Smooth muscle cell (in vitro differentiated cells): ENCODE measurements at regions not wholly inside any gene's neighbourhood (a gene's known extent, or its start where the extent isn't known, plus 50 kb on each side); places are given as distances from the start of the nearest gene placed in this dataset.

Experiments used
- DNase-seq: peaks from one replicate; lab custom pipeline; 2025; ENCODE audit not compliant: unreplicated experiment; lab: John Stamatoyannopoulos, UW
- H2AFZ ChIP-seq: fragments of 200-600 bp; sonication (generic); 2 replicates; pipeline ENCODE4 v1.6.0; 2016; ENCODE audit warnings: antibody characterized with exemption, low read depth, mild to moderate bottlenecking
- H3F3A ChIP-seq: fragments of 200-600 bp; sonication (generic); 2 replicates; pipeline ENCODE4 v1.6.0; 2017; ENCODE audit warnings: antibody characterized with exemption, low read depth
- H3K27ac ChIP-seq: fragments of 200-600 bp; sonication (generic); 2 replicates; pipeline ENCODE4 v1.5.1; 2016; ENCODE audit warnings: low read depth, mild to moderate bottlenecking
- H3K27me3 ChIP-seq: fragments of 200-600 bp; sonication (generic); 2 replicates; pipeline ENCODE4 v1.6.1; 2016; ENCODE audit warnings: low read depth, mild to moderate bottlenecking
- H3K36me3 ChIP-seq: fragments of 200-600 bp; sonication (generic); 2 replicates; pipeline ENCODE4 v1.5.1; 2016; ENCODE audit warnings: low read depth
- H3K4me1 ChIP-seq: fragments of 200-600 bp; sonication (generic); 2 replicates; pipeline ENCODE4 v1.5.1; 2016; ENCODE audit warnings: low read depth
- H3K4me2 ChIP-seq: fragments of 200-600 bp; sonication (generic); 2 replicates; pipeline ENCODE4 v1.6.0; 2016; ENCODE audit warnings: mild to moderate bottlenecking
- H3K4me3 ChIP-seq: fragments of 200-600 bp; sonication (generic); 2 replicates; pipeline ENCODE4 v1.5.1; 2016; ENCODE audit warnings: mild to moderate bottlenecking
- H3K79me2 ChIP-seq: fragments of 200-600 bp; sonication (generic); 2 replicates; pipeline ENCODE4 v1.6.0; 2016; ENCODE audit warnings: low read depth, mild to moderate bottlenecking
- H3K9ac ChIP-seq: fragments of 200-600 bp; sonication (generic); 2 replicates; pipeline ENCODE4 v1.6.0; 2016; ENCODE audit warnings: low read depth
- H3K9me3 ChIP-seq: fragments of 200-600 bp; sonication (generic); replicated peaks from 2 replicates; pipeline ENCODE4 v1.5.1; 2016; ENCODE audit warnings: low read depth
- H4K20me1 ChIP-seq: fragments of 200-600 bp; sonication (generic); 2 replicates; pipeline ENCODE4 v1.6.0; 2016; ENCODE audit warnings: low read depth
- WGBS: methylation state at CpG from one replicate; pipeline ENCODE4 v1.1.7; 2016; ENCODE audit warnings: low lambda C conversion rate; 5-methylcytosine and 5-hydroxymethylcytosine counted together
- TF ChIP-seq, protein P1 (sequence below): fragments of 200-600 bp; sonication (generic); IDR thresholded peaks from 2 replicates; pipeline ENCODE4 v1.5.1; 2017; ENCODE audit warnings: borderline replicate concordance, mild to moderate bottlenecking, antibody characterized with exemption; ENCODE audit not compliant: insufficient read depth, poor library complexity, severe bottlenecking

DNA sequence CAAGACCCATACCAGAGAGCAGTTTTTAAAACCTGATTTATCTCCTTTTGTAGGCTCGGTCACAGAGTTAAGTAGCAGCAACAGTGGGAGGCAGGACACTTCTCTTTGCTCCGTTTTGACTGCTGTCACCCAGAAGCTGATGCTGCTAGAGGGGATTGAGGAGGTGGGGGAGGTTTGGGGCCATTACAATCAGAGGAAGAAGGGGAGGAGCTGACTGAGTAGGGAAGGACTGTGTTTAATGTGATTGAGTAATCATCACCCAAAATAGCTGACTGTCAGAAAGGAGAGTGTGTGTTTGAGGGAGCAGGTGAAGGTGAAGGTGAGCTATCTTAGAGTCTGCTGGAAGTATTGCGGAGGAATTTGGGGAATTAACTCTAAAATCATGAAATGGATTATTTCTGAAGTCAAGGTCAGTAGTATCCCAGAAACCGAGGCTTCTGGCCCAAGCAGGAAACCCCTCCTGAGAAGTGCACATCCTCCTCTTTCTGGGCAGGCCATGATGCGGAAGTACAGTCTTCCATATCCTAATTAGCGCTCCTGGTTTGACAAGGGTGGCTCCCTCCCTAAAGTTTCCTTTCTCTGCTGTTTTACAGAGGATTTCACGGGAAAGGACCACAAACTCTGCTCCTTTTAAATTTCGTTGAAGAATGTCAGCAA is 214.9 kb downstream of the PLK2 start:
- no peak overlapping the region for H3K9ac ChIP-seq
- H3K9me3 ChIP-seq = no peaks in the 10 kb centered on the region
- H3K27me3 ChIP-seq = no peaks in the 10 kb centered on the region
- 79% methylated on average over 8 of the region's 8 CpGs for WGBS
- no peaks in the 10 kb centered on the region for H3K4me1 ChIP-seq
- DNase-seq = no peak
- H3F3A ChIP-seq = no peaks in the 10 kb centered on the region
- H3K36me3 ChIP-seq = no peaks in the 10 kb centered on the region
- no peak overlapping the region for H2AFZ ChIP-seq
- no peak overlapping the region for H3K4me2 ChIP-seq
- H3K4me3 ChIP-seq = no peak overlapping the region
- H4K20me1 ChIP-seq = no peaks in the 10 kb centered on the region
- no peak overlapping the region for H3K27ac ChIP-seq
- no peaks in the 10 kb centered on the region for H3K79me2 ChIP-seq
- TF ChIP-seq, protein P1, sequence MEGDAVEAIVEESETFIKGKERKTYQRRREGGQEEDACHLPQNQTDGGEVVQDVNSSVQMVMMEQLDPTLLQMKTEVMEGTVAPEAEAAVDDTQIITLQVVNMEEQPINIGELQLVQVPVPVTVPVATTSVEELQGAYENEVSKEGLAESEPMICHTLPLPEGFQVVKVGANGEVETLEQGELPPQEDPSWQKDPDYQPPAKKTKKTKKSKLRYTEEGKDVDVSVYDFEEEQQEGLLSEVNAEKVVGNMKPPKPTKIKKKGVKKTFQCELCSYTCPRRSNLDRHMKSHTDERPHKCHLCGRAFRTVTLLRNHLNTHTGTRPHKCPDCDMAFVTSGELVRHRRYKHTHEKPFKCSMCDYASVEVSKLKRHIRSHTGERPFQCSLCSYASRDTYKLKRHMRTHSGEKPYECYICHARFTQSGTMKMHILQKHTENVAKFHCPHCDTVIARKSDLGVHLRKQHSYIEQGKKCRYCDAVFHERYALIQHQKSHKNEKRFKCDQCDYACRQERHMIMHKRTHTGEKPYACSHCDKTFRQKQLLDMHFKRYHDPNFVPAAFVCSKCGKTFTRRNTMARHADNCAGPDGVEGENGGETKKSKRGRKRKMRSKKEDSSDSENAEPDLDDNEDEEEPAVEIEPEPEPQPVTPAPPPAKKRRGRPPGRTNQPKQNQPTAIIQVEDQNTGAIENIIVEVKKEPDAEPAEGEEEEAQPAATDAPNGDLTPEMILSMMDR = no peak

DNA sequence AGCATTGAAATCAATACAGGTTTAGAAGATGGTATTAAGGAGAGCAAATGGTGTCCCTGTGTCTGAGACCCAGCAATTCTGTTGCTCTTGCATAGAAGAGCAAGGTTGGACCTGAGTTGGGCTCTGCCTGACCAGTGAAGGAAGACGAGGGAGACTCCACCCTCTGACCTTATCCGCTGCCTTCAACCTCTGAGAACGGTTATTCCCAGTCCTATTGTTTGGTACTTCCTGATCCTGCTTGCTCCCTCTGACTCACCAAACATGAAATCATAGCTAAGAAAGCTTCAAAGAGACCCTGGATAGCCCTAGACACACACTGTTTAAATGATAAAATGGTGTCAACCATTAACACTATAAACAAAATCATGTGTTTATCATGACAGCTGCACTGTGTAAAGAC is 218.5 kb downstream of the PLK2 start:
- no peaks in the 10 kb centered on the region for H3K79me2 ChIP-seq
- 73% methylated on average over 3 of the region's 3 CpGs for WGBS
- no peak overlapping the region for H3K4me2 ChIP-seq
- no peaks in the 10 kb centered on the region for H3F3A ChIP-seq
- no peak overlapping the region for H3K27ac ChIP-seq
- no peaks in the 10 kb centered on the region for H4K20me1 ChIP-seq
- H2AFZ ChIP-seq = no peak overlapping the region
- no peak overlapping the region for H3K4me3 ChIP-seq
- H3K36me3 ChIP-seq = no peaks in the 10 kb centered on the region
- H3K4me1 ChIP-seq = no peaks in the 10 kb centered on the region
- H3K27me3 ChIP-seq = no peaks in the 10 kb centered on the region
- DNase-seq = no peak
- no peak overlapping the region for H3K9ac ChIP-seq
- no peaks in the 10 kb centered on the region for H3K9me3 ChIP-seq
- TF ChIP-seq, protein P1 = no peak

DNA sequence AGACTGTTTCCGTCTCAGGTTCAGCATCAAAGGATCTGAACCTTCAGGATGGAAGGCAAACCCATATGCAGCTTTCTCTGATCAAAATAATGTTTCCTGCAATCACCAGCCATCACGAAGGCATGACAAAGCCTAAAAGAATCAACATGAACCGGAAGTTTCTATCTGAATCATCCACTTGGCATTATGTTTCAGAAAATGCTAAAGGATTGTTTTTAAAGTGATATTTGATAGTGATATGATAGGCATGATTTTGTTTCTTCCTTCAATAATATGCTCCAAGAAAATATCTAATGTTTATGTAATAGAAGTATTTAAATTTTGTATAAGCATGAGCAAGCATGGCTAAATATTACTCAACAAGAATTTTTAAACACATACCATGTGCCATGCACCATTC is 219.6 kb downstream of the PLK2 start:
- TF ChIP-seq, protein P1 = no peak
- no peak for DNase-seq
- Histone ChIP-seq H3K4me1 (no peaks in the 10 kb centered on the region), H3K27me3 (no peaks in the 10 kb centered on the region), H3K4me3 (no peak overlapping the region), H3F3A (no peaks in the 10 kb centered on the region), H2AFZ (no peak overlapping the region), H3K4me2 (no peak overlapping the region), H3K9me3 (no peaks in the 10 kb centered on the region), H3K9ac (no peak overlapping the region), H3K27ac (no peak overlapping the region), H3K36me3 (no peaks in the 10 kb centered on the region), H3K79me2 (no peaks in the 10 kb centered on the region), H4K20me1 (no peaks in the 10 kb centered on the region)
- WGBS = 72% methylated on average over 3 of the region's 3 CpGs

DNA sequence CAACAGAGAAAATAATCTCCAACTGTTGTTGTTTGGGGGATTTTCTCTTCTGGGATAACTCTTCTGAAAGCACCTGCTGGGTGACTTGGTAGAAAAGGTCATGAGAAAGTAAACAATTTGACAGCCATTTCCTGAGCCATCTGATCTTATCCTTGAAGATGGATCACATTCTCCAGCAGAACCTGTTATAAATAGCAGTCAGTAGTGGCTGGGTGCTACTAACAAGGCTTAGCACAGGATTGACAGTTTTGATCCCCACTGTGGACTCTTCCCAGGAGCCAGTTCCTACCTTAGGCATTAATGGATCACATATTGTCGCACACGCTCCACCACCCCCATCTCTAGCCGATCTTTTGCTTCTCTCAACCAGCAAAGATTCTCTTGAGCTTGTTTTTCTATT is 220.2 kb downstream of the PLK2 start:
- Histone ChIP-seq H3K9ac (no peak overlapping the region), H3F3A (no peaks in the 10 kb centered on the region), H3K4me3 (no peak overlapping the region), H3K79me2 (no peaks in the 10 kb centered on the region), H3K27ac (no peak overlapping the region), H3K36me3 (no peaks in the 10 kb centered on the region), H3K4me1 (no peaks in the 10 kb centered on the region), H4K20me1 (no peaks in the 10 kb centered on the region), H3K4me2 (no peak overlapping the region), H2AFZ (no peak overlapping the region), H3K9me3 (no peaks in the 10 kb centered on the region), H3K27me3 (no peaks in the 10 kb centered on the region)
- no peak for DNase-seq
- 92% methylated on average over 3 of the region's 3 CpGs for WGBS
- TF ChIP-seq, protein P1 = no peak
